Smooth muscle cell (in vitro differentiated cells): ENCODE measurements at regions not wholly inside any gene's neighbourhood (a gene's known extent, or its start where the extent isn't known, plus 50 kb on each side); places are given as distances from the start of the nearest gene placed in this dataset.

Source experiments
- DNase-seq: peaks from one replicate; lab custom pipeline; 2025; ENCODE audit not compliant: unreplicated experiment; lab: John Stamatoyannopoulos, UW
- H2AFZ ChIP-seq: fragments of 200-600 bp; sonication (generic); 2 replicates; pipeline ENCODE4 v1.6.0; 2016; ENCODE audit warnings: antibody characterized with exemption, low read depth, mild to moderate bottlenecking
- H3F3A ChIP-seq: fragments of 200-600 bp; sonication (generic); 2 replicates; pipeline ENCODE4 v1.6.0; 2017; ENCODE audit warnings: antibody characterized with exemption, low read depth
- H3K27ac ChIP-seq: fragments of 200-600 bp; sonication (generic); 2 replicates; pipeline ENCODE4 v1.5.1; 2016; ENCODE audit warnings: low read depth, mild to moderate bottlenecking
- H3K27me3 ChIP-seq: fragments of 200-600 bp; sonication (generic); 2 replicates; pipeline ENCODE4 v1.6.1; 2016; ENCODE audit warnings: low read depth, mild to moderate bottlenecking
- H3K36me3 ChIP-seq: fragments of 200-600 bp; sonication (generic); 2 replicates; pipeline ENCODE4 v1.5.1; 2016; ENCODE audit warnings: low read depth
- H3K4me1 ChIP-seq: fragments of 200-600 bp; sonication (generic); 2 replicates; pipeline ENCODE4 v1.5.1; 2016; ENCODE audit warnings: low read depth
- H3K4me2 ChIP-seq: fragments of 200-600 bp; sonication (generic); 2 replicates; pipeline ENCODE4 v1.6.0; 2016; ENCODE audit warnings: mild to moderate bottlenecking
- H3K4me3 ChIP-seq: fragments of 200-600 bp; sonication (generic); 2 replicates; pipeline ENCODE4 v1.5.1; 2016; ENCODE audit warnings: mild to moderate bottlenecking
- H3K79me2 ChIP-seq: fragments of 200-600 bp; sonication (generic); 2 replicates; pipeline ENCODE4 v1.6.0; 2016; ENCODE audit warnings: low read depth, mild to moderate bottlenecking
- H3K9ac ChIP-seq: fragments of 200-600 bp; sonication (generic); 2 replicates; pipeline ENCODE4 v1.6.0; 2016; ENCODE audit warnings: low read depth
- H3K9me3 ChIP-seq: fragments of 200-600 bp; sonication (generic); replicated peaks from 2 replicates; pipeline ENCODE4 v1.5.1; 2016; ENCODE audit warnings: low read depth
- H4K20me1 ChIP-seq: fragments of 200-600 bp; sonication (generic); 2 replicates; pipeline ENCODE4 v1.6.0; 2016; ENCODE audit warnings: low read depth
- WGBS: methylation state at CpG from one replicate; pipeline ENCODE4 v1.1.7; 2016; ENCODE audit warnings: low lambda C conversion rate; 5-methylcytosine and 5-hydroxymethylcytosine counted together
- TF ChIP-seq, protein P1 (sequence below): fragments of 200-600 bp; sonication (generic); IDR thresholded peaks from 2 replicates; pipeline ENCODE4 v1.5.1; 2017; ENCODE audit warnings: borderline replicate concordance, mild to moderate bottlenecking, antibody characterized with exemption; ENCODE audit not compliant: insufficient read depth, poor library complexity, severe bottlenecking

- 68% methylated on average over 3 of the region's 3 CpGs for WGBS
- Histone ChIP-seq H3K27me3 (peaks cover 12% of the 10 kb centered on the region), H3K4me1 (no peaks in the 10 kb centered on the region), H3K9ac (no peak overlapping the region), H3K27ac (no peak overlapping the region), H3K79me2 (no peaks in the 10 kb centered on the region), H3K36me3 (no peaks in the 10 kb centered on the region), H3K4me2 (no peak overlapping the region), H3F3A (no peaks in the 10 kb centered on the region), H3K9me3 (no peaks in the 10 kb centered on the region), H4K20me1 (no peaks in the 10 kb centered on the region), H2AFZ (no peak overlapping the region), H3K4me3 (no peak overlapping the region)
- no peak for DNase-seq
- TF ChIP-seq, protein P1, sequence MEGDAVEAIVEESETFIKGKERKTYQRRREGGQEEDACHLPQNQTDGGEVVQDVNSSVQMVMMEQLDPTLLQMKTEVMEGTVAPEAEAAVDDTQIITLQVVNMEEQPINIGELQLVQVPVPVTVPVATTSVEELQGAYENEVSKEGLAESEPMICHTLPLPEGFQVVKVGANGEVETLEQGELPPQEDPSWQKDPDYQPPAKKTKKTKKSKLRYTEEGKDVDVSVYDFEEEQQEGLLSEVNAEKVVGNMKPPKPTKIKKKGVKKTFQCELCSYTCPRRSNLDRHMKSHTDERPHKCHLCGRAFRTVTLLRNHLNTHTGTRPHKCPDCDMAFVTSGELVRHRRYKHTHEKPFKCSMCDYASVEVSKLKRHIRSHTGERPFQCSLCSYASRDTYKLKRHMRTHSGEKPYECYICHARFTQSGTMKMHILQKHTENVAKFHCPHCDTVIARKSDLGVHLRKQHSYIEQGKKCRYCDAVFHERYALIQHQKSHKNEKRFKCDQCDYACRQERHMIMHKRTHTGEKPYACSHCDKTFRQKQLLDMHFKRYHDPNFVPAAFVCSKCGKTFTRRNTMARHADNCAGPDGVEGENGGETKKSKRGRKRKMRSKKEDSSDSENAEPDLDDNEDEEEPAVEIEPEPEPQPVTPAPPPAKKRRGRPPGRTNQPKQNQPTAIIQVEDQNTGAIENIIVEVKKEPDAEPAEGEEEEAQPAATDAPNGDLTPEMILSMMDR = no peak
Measured at GRCh38 chr15:93300796-93301195, 211.8 kb upstream of the RGMA start.

- H3K79me2 ChIP-seq = no peaks in the 10 kb centered on the region
- no peaks in the 10 kb centered on the region for H3K4me1 ChIP-seq
- H4K20me1 ChIP-seq = no peaks in the 10 kb centered on the region
- no peak overlapping the region for H3K9ac ChIP-seq
- H3K4me2 ChIP-seq = no peak overlapping the region
- no peaks in the 10 kb centered on the region for H3F3A ChIP-seq
- peaks cover 12% of the 10 kb centered on the region for H3K27me3 ChIP-seq
- no peaks in the 10 kb centered on the region for H3K36me3 ChIP-seq
- 93% methylated on average over 6 of the region's 6 CpGs for WGBS
- no peak overlapping the region for H3K4me3 ChIP-seq
- no peak overlapping the region for H3K27ac ChIP-seq
- no peak overlapping the region for H2AFZ ChIP-seq
- H3K9me3 ChIP-seq = no peaks in the 10 kb centered on the region
- TF ChIP-seq, protein P1 = no peak
- DNase-seq = no peak
Measured at GRCh38 chr15:93299675-93300074, 210.7 kb upstream of the RGMA start.

GRCh38 chr15:93298901-93299300, 209.9 kb upstream of the RGMA start:
- H3K36me3 ChIP-seq = no peaks in the 10 kb centered on the region
- H4K20me1 ChIP-seq = no peaks in the 10 kb centered on the region
- H3K4me1 ChIP-seq = no peaks in the 10 kb centered on the region
- no peak overlapping the region for H3K4me3 ChIP-seq
- no peak overlapping the region for H3K9ac ChIP-seq
- no peaks in the 10 kb centered on the region for H3F3A ChIP-seq
- H2AFZ ChIP-seq = no peak overlapping the region
- H3K27ac ChIP-seq = no peak overlapping the region
- H3K4me2 ChIP-seq = no peak overlapping the region
- DNase-seq = no peak
- no peaks in the 10 kb centered on the region for H3K9me3 ChIP-seq
- TF ChIP-seq, protein P1 = no peak
- peaks cover 8% of the 10 kb centered on the region for H3K27me3 ChIP-seq
- H3K79me2 ChIP-seq = no peaks in the 10 kb centered on the region
- 66% methylated on average over 9 of the region's 9 CpGs for WGBS

GRCh38 chr15:93296759-93297500, 207.9 kb upstream of the RGMA start:
- H3K9ac ChIP-seq = no peak overlapping the region
- TF ChIP-seq, protein P1 = no peak
- no peaks in the 10 kb centered on the region for H3F3A ChIP-seq
- no peaks in the 10 kb centered on the region for H3K79me2 ChIP-seq
- no peaks in the 10 kb centered on the region for H4K20me1 ChIP-seq
- no peaks in the 10 kb centered on the region for H3K4me1 ChIP-seq
- H3K4me3 ChIP-seq = no peak overlapping the region
- 44% methylated on average over 6 of the region's 6 CpGs for WGBS
- no peak overlapping the region for H3K27ac ChIP-seq
- no peak overlapping the region for H2AFZ ChIP-seq
- no peaks in the 10 kb centered on the region for H3K9me3 ChIP-seq
- DNase-seq = no peak
- no peak overlapping the region for H3K4me2 ChIP-seq
- peaks cover 9% of the 10 kb centered on the region for H3K27me3 ChIP-seq
- H3K36me3 ChIP-seq = no peaks in the 10 kb centered on the region
